CD4-positive, CD25-positive, alpha-beta regulatory T cell (primary cell): ENCODE measurements at regions not wholly inside any gene's neighbourhood (a gene's known extent, or its start where the extent isn't known, plus 50 kb on each side); places are given as distances from the start of the nearest gene placed in this dataset.

Experiments
- ATAC-seq, 2 donors: fragments of 150-1000 bp; cut with Tn5 transposase; one replicate each; pipeline ENCODE4 v1.10.0; 2021; ENCODE audit warnings: low read depth in 2 of 2, moderate number of reproducible peaks in 2 of 2, moderate library complexity in 1 of 2
- DNase-seq, 3 donors: peaks; one replicate each; pipeline versions ENCODE4 v3.0.0 to v3.0.0-alpha.2; 2012 to 2022; ENCODE audit warnings: mixed read lengths in 1 of 3
- H3K27ac ChIP-seq: one replicate; pipeline ENCODE4 v1.7.0; 2013; ENCODE audit warnings: mild to moderate bottlenecking, low read length; ENCODE audit not compliant: insufficient read depth, poor library complexity, severe bottlenecking
- H3K27me3 ChIP-seq: one replicate; pipeline ENCODE4 v1.7.0; 2013; ENCODE audit warnings: low read length; ENCODE audit not compliant: control insufficient read depth, insufficient read depth
- H3K36me3 ChIP-seq: one replicate; pipeline ENCODE4 v1.7.0; 2013; ENCODE audit warnings: mild to moderate bottlenecking, low read length, moderate library complexity; ENCODE audit not compliant: control insufficient read depth, insufficient read depth
- H3K4me1 ChIP-seq: 2 replicates; pipeline ENCODE4 v1.7.0; 2013; ENCODE audit warnings: mild to moderate bottlenecking, low read length; ENCODE audit not compliant: insufficient read depth, control insufficient read depth, poor library complexity, severe bottlenecking
- H3K4me3 ChIP-seq: one replicate; pipeline ENCODE4 v1.7.0; 2013; ENCODE audit warnings: low read depth, mild to moderate bottlenecking, low read length, moderate library complexity
- H3K9me3 ChIP-seq, 2 experiments: 1 replicate in 1 of 2; 2 replicates in 1 of 2; pipeline ENCODE4 v1.7.0; 2013; ENCODE audit warnings: low read length in 2 of 2, mild to moderate bottlenecking in 1 of 2, moderate library complexity in 1 of 2; ENCODE audit not compliant: control insufficient read depth in 2 of 2
- H3K27ac Mint-ChIP-seq, 3 donors: one replicate each; pipeline ENCODE4 v1.8.0; 2020 to 2022; ENCODE audit warnings: mild to moderate bottlenecking in 3 of 3, mixed read lengths in 3 of 3, moderate library complexity in 2 of 3
- H3K27me3 Mint-ChIP-seq: one replicate; pipeline ENCODE4 v1.8.0; 2022; ENCODE audit warnings: mild to moderate bottlenecking, mixed read lengths
- H3K36me3 Mint-ChIP-seq: one replicate; pipeline ENCODE4 v1.8.0; 2020; ENCODE audit warnings: mixed read lengths
- H3K4me1 Mint-ChIP-seq, 4 donors: one replicate each; pipeline ENCODE4 v1.8.0; 2020 to 2022; ENCODE audit warnings: mixed read lengths in 4 of 4, mild to moderate bottlenecking in 1 of 4
- H3K4me3 Mint-ChIP-seq, 4 donors: one replicate each; pipeline ENCODE4 v1.8.0; 2020 to 2022; ENCODE audit warnings: mild to moderate bottlenecking in 4 of 4, mixed read lengths in 4 of 4, moderate library complexity in 3 of 4
- H3K9me3 Mint-ChIP-seq, 7 donors: one replicate each; pipeline ENCODE4 v1.8.0; 2020 to 2022; ENCODE audit warnings: mixed read lengths in 7 of 7, mild to moderate bottlenecking in 3 of 7, moderate library complexity in 2 of 7

GRCh38 chr1:234545517-234546386, 64.2 kb downstream of the IRF2BP2 start:
- Histone ChIP-seq H3K36me3 (no peaks in the 10 kb centered on the region), H3K4me3 (no peak overlapping the region), H3K27ac (no peak overlapping the region), H3K4me1 (peaks cover 8% of the 10 kb centered on the region), H3K27me3 (no peaks in the 10 kb centered on the region), H3K9me3 (no peaks in the 10 kb centered on the region)
- peaks cover 0 to 21% (median 6%) of the 10 kb centered on the region in 4 donors for H3K4me1 Mint-ChIP-seq
- DNase-seq: no peak
- H3K4me3 Mint-ChIP-seq: no peak overlapping the region
- H3K36me3 Mint-ChIP-seq: no peaks in the 10 kb centered on the region
- no peak overlapping the region for H3K27ac Mint-ChIP-seq
- H3K9me3 Mint-ChIP-seq: no peaks in the 10 kb centered on the region
- peaks cover 7% of the 10 kb centered on the region for H3K27me3 Mint-ChIP-seq
- no peak for ATAC-seq

DNA sequence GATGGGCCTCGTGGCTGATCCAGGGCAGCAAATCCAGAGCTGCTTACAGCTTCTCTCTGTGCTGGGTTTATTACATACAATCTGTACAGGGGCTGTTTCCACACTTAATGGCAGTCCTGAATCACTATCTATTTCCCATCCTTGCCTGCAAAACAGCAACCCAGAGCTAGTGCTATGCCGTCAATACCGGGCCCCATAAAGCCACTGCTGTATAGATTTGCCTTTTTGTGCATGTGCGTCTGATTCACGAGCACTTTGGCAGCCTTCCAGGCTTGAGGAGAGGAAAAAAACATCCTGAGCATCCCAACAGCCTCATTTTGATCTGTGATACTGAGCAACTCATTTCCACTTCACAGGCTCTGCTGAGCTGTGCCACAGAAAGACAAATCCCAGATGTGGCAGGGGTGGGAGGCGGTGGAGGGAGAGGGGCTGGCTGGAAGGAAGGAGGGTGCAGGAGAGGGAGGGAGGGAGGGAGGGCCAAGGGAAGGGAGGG, 65.2 kb upstream of the TARBP1 start:
- H3K9me3 ChIP-seq: no peaks in the 10 kb centered on the region
- Mint-ChIP-seq H3K27me3 (peaks cover 7% of the 10 kb centered on the region), H3K9me3 (no peaks in the 10 kb centered on the region), H3K4me1 (peaks cover 0 to 21% (median 6%) of the 10 kb centered on the region in 4 donors), H3K27ac (peak overlapping the region in 2 of 3 donors; percentile 17 to 57), H3K36me3 (no peaks in the 10 kb centered on the region), H3K4me3 (peak overlapping the region in 1 of 4 donors; percentile 44)
- DNase-seq: peak in 2 of 3 donors; percentile 32 to 42
- no peak overlapping the region for H3K4me3 ChIP-seq
- H3K27me3 ChIP-seq: no peaks in the 10 kb centered on the region
- H3K27ac ChIP-seq: no peak overlapping the region
- peak; percentile 61 to 63 for ATAC-seq
- no peaks in the 10 kb centered on the region for H3K36me3 ChIP-seq
- H3K4me1 ChIP-seq: peaks cover 8% of the 10 kb centered on the region

DNA sequence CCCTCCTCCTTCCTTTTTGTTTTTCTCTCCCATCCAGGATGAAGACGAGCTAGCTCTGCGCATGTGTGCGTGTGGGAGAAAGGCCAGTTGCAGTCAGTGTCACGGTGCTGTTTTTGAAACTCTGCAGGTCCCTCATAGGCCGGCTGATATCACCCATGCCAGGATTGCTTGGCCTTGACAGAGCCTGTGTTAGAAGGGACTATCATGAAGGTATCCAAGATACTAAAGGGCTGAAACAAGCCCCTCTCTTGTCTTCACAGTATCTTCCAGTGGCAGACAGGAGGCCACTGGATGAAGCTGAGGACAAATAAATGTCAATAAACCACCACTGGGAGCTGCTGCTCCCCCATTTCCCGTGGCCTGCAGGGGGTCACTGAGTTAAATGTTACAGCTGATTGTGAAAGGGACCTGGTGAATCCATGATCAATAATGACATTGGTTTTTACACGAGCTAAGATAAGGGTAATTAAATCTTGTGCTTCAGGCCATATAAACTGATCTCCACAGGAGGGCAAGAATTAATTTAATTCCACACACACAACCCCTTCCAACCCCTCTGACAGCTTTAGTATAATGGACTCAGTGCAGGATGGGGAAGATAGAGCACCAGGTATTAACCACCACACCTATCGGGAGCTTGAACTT, 64.6 kb upstream of the TARBP1 start:
- DNase-seq: no peak
- Histone ChIP-seq H3K36me3 (no peaks in the 10 kb centered on the region), H3K9me3 (no peaks in the 10 kb centered on the region), H3K4me1 (peaks cover 8% of the 10 kb centered on the region), H3K27ac (no peak overlapping the region), H3K4me3 (no peak overlapping the region), H3K27me3 (no peaks in the 10 kb centered on the region)
- no peaks in the 10 kb centered on the region for H3K36me3 Mint-ChIP-seq
- peaks cover 7% of the 10 kb centered on the region for H3K27me3 Mint-ChIP-seq
- peak overlapping the region; percentile 17 to 82 (median 57) for H3K27ac Mint-ChIP-seq
- H3K4me1 Mint-ChIP-seq: peaks cover 0 to 21% (median 6%) of the 10 kb centered on the region in 4 donors
- H3K9me3 Mint-ChIP-seq: no peaks in the 10 kb centered on the region
- ATAC-seq: peak in 1 of 2 donors; percentile 10
- H3K4me3 Mint-ChIP-seq: peak overlapping the region in 1 of 4 donors; percentile 44

- Histone ChIP-seq H3K36me3 (no peaks in the 10 kb centered on the region), H3K9me3 (no peaks in the 10 kb centered on the region), H3K27ac (no peak overlapping the region), H3K4me3 (no peak overlapping the region), H3K4me1 (peaks cover 8% of the 10 kb centered on the region), H3K27me3 (no peaks in the 10 kb centered on the region)
- H3K4me3 Mint-ChIP-seq: no peak overlapping the region
- ATAC-seq (no peak), DNase-seq (no peak)
- H3K27ac Mint-ChIP-seq: no peak overlapping the region
- H3K4me1 Mint-ChIP-seq: peaks cover 0 to 21% (median 6%) of the 10 kb centered on the region in 4 donors
- H3K9me3 Mint-ChIP-seq: no peaks in the 10 kb centered on the region
- no peaks in the 10 kb centered on the region for H3K36me3 Mint-ChIP-seq
- H3K27me3 Mint-ChIP-seq: peaks cover 11% of the 10 kb centered on the region
Measured at GRCh38 chr1:234542211-234542850, 63.4 kb upstream of the TARBP1 start.

DNA sequence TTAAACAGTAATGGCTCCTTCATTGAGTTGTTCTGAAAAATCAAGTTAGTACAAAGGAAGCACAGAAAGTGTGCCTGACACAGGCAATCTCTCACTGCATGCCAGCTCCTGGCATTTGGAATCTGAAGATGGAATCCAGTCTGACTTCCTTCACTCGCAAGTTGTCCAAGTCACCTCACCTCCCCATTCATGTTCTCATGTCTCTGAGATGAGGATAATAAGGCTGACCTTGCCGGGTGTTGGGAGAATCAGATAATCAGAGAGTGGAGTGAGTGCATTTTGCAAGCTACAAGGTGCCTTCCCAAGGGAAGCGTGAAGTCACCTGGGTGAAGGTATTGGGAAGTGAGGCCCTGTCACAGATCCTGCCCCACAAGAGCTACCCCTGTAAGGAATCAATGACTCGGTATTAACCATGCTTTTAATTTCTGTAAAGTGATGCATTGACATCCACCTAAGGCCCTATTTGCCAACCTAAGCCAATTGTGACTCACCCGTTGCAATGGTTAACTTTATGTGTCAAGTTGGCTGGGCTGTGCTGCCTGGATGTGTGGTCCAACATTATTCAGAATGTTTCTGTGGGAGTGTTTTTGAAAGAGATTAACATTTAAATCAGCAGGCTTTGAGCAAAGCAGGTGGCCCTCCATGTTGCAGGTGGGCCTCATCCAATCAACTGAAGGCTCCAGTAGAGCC, 62.5 kb upstream of the TARBP1 start:
- Mint-ChIP-seq H3K9me3 (no peaks in the 10 kb centered on the region), H3K27me3 (peaks cover 8% of the 10 kb centered on the region), H3K36me3 (no peaks in the 10 kb centered on the region), H3K4me1 (peaks cover 0 to 21% (median 6%) of the 10 kb centered on the region in 4 donors), H3K4me3 (no peak overlapping the region), H3K27ac (peak overlapping the region in 1 of 3 donors; percentile 20)
- Histone ChIP-seq H3K4me3 (no peak overlapping the region), H3K27me3 (no peaks in the 10 kb centered on the region), H3K4me1 (peaks cover 8% of the 10 kb centered on the region), H3K36me3 (no peaks in the 10 kb centered on the region), H3K9me3 (no peaks in the 10 kb centered on the region), H3K27ac (no peak overlapping the region)
- no peak for DNase-seq
- ATAC-seq: no peak

DNA sequence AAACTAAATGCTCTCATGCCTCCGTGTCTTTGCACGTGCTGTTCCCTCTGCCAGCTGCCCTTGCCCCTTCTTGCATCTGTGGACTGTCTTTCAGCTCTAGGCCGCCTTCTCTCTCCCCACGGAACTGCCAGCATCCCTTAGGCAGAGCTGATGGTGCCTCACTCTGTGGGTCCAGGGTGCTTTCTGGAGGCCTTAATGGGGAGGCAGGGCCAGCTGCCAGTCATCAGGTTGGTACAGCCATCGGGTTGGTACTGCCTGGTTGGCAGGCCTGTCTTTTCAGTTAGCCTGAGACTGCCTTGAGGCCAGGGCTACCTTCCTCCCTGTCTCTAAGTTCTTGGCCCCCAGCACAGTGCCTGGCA, 61.4 kb upstream of the TARBP1 start:
- Mint-ChIP-seq H3K4me3 (no peak overlapping the region), H3K27me3 (peaks cover 7% of the 10 kb centered on the region), H3K9me3 (no peaks in the 10 kb centered on the region), H3K36me3 (no peaks in the 10 kb centered on the region), H3K4me1 (peaks cover 0 to 19% (median 6%) of the 10 kb centered on the region in 4 donors), H3K27ac (no peak overlapping the region)
- Histone ChIP-seq H3K4me1 (peaks cover 8% of the 10 kb centered on the region), H3K9me3 (no peaks in the 10 kb centered on the region), H3K27ac (no peak overlapping the region), H3K36me3 (no peaks in the 10 kb centered on the region), H3K4me3 (no peak overlapping the region), H3K27me3 (no peaks in the 10 kb centered on the region)
- DNase-seq (no peak), ATAC-seq (no peak)

- H3K27ac ChIP-seq: no peak overlapping the region
- H3K27me3 Mint-ChIP-seq: peaks cover 7% of the 10 kb centered on the region
- no peaks in the 10 kb centered on the region for H3K36me3 Mint-ChIP-seq
- DNase-seq: no peak
- H3K4me3 Mint-ChIP-seq: no peak overlapping the region
- H3K27ac Mint-ChIP-seq: peak overlapping the region in 2 of 3 donors; percentile 68 to 96
- no peaks in the 10 kb centered on the region for H3K27me3 ChIP-seq
- no peaks in the 10 kb centered on the region for H3K9me3 Mint-ChIP-seq
- H3K36me3 ChIP-seq: no peaks in the 10 kb centered on the region
- H3K9me3 ChIP-seq: no peaks in the 10 kb centered on the region
- ATAC-seq: no peak
- peaks cover 0 to 13% (median 4%) of the 10 kb centered on the region in 4 donors for H3K4me1 Mint-ChIP-seq
- no peak overlapping the region for H3K4me3 ChIP-seq
- H3K4me1 ChIP-seq: peaks cover 8% of the 10 kb centered on the region
Measured at GRCh38 chr1:234539666-234540403, 60.9 kb upstream of the TARBP1 start.
